NCI-H2227 (cell line): ENCODE measurements at regions not wholly inside any gene's neighbourhood (a gene's known extent, or its start where the extent isn't known, plus 50 kb on each side); places are given as distances from the start of the nearest gene placed in this dataset.

Source experiments
- DNase-seq: peaks from one replicate; lab custom pipeline; 2025; ENCODE audit not compliant: unreplicated experiment; lab: John Stamatoyannopoulos, UW

GRCh38 chr1:87269921-87270320 lies 58.8 kb upstream of the LMO4 start:
- no peak for DNase-seq

GRCh38 chr1:87273291-87273690 lies 55.4 kb upstream of the LMO4 start:
- no peak for DNase-seq

- no peak for DNase-seq
These were observed 53.8 kb upstream of the LMO4 start for GRCh38 chr1:87274851-87275250.

GRCh38 chr1:87278825-87279535 lies 49.7 kb upstream of the LMO4 start:
- no peak for DNase-seq
